SK-N-SH (cell line): ENCODE measurements at regions not wholly inside any gene's neighbourhood (a gene's known extent, or its start where the extent isn't known, plus 50 kb on each side); places are given as distances from the start of the nearest gene placed in this dataset.

Source experiments
- CTCF ChIA-PET: fragments of 300-600, 350-600 bp; formaldehyde crosslinking; extraction: SDS; loops from one replicate; lab custom pipeline; 2021; lab: Yijun Ruan, JAX
- POLR2A ChIA-PET: fragments of 350-600 bp; sonication (Branson Sonifier 250); formaldehyde crosslinking; extraction: SDS; loops from one replicate; lab custom pipeline; 2020; ENCODE audit warnings: antibody characterized with exemption, inconsistent platforms; lab: Yijun Ruan, JAX
- DNase-seq: peaks from one replicate; pipeline ENCODE4 v3.0.0; 2012
- H2AFZ ChIP-seq: fragments of 200-600 bp; sonication (generic); 2 replicates; pipeline ENCODE4 v1.8.1; 2016; ENCODE audit warnings: antibody characterized with exemption, mild to moderate bottlenecking, low read depth
- H3F3A ChIP-seq: fragments of 200-600 bp; sonication (generic); replicated peaks from 2 replicates; pipeline ENCODE3; 2016; ENCODE audit warnings: antibody characterized with exemption, mild to moderate bottlenecking; ENCODE audit not compliant: insufficient read depth
- H3K27ac ChIP-seq, 2 experiments: fragments of 200-500 bp in 1 of 2; fragments of 200-600 bp in 1 of 2; sonication (Bioruptor generic) in 1 of 2; sonication (generic), shearing (Covaris generic) in 1 of 2; 2 replicates each; pipeline versions ENCODE4 v1.5.1 to v1.6.1; 2014 to 2016; ENCODE audit warnings: low read depth in 2 of 2, inconsistent platforms in 1 of 2, low read length in 1 of 2, mild to moderate bottlenecking in 1 of 2, mixed read lengths in 1 of 2
- H3K27me3 ChIP-seq: fragments of 200-600 bp; sonication (generic), shearing (Covaris generic); 2 replicates; pipeline ENCODE4 v1.6.1; 2016; ENCODE audit warnings: mixed run types; ENCODE audit not compliant: insufficient read depth
- H3K36me3 ChIP-seq, 2 experiments: fragments of 200-500 bp in 1 of 2; fragments of 200-600 bp in 1 of 2; sonication (Bioruptor generic) in 1 of 2; sonication (generic) in 1 of 2; replicated peaks in 1 of 2; 2 replicates each; pipeline versions ENCODE3 to v1.5.1; 2014 to 2016; ENCODE audit warnings: low read length in 1 of 2, mild to moderate bottlenecking in 1 of 2; ENCODE audit not compliant: insufficient read depth in 2 of 2, control insufficient read depth in 1 of 2
- H3K4me1 ChIP-seq, 2 experiments: fragments of 200-500 bp in 1 of 2; fragments of 200-600 bp in 1 of 2; sonication (Bioruptor generic) in 1 of 2; sonication (generic), shearing (Covaris generic) in 1 of 2; 2 replicates each; pipeline versions ENCODE4 v1.5.1 to v1.6.1; 2014 to 2016; ENCODE audit warnings: low read depth in 1 of 2, low read length in 1 of 2, mixed run types in 1 of 2; ENCODE audit not compliant: insufficient read depth in 2 of 2, control insufficient read depth in 1 of 2
- H3K4me2 ChIP-seq: fragments of 200-600 bp; sonication (generic), shearing (Covaris generic); 2 replicates; pipeline ENCODE4 v1.6.1; 2017; ENCODE audit warnings: mixed run types
- H3K4me3 ChIP-seq, 2 experiments: fragments of 200-500 bp in 1 of 2; fragments of 200-600 bp in 1 of 2; sonication (Bioruptor generic) in 1 of 2; sonication (generic), shearing (Covaris generic) in 1 of 2; 2 replicates each; pipeline versions ENCODE4 v1.5.1 to v1.8.1; 2014 to 2016; ENCODE audit warnings: low read depth in 2 of 2, inconsistent platforms in 1 of 2, low read length in 1 of 2, mild to moderate bottlenecking in 1 of 2, mixed read lengths in 1 of 2, moderate library complexity in 1 of 2
- H3K79me2 ChIP-seq: fragments of 200-600 bp; sonication (generic); 2 replicates; pipeline ENCODE4 v1.8.1; 2017; ENCODE audit warnings: mild to moderate bottlenecking; ENCODE audit not compliant: insufficient read depth
- H3K9ac ChIP-seq: fragments of 200-600 bp; sonication (generic); 2 replicates; pipeline ENCODE4 v1.6.1; 2017; ENCODE audit warnings: mixed run types
- H3K9me2 ChIP-seq: fragments of 200-600 bp; sonication (generic); 2 replicates; pipeline ENCODE4 v1.6.1; 2017; ENCODE audit warnings: mixed run types
- H3K9me3 ChIP-seq: fragments of 200-600 bp; sonication (generic); 2 replicates; pipeline ENCODE4 v1.6.1; 2017; ENCODE audit warnings: mixed run types, mild to moderate bottlenecking, moderate library complexity
- H4K20me1 ChIP-seq: fragments of 200-600 bp; sonication (generic); 2 replicates; pipeline ENCODE4 v1.6.1; 2017; ENCODE audit warnings: mild to moderate bottlenecking, mixed run types; ENCODE audit not compliant: insufficient read depth
- ELF1 ChIP-seq: IDR thresholded peaks from 2 replicates; pipeline ENCODE4 v1.4.0; 2012
- EP300 ChIP-seq, 2 experiments: IDR thresholded peaks; 2 replicates each; pipeline versions ENCODE4 v1.4.0 to v1.6.1; 2012; ENCODE audit warnings: borderline replicate concordance in 1 of 2, low read depth in 1 of 2, low read length in 1 of 2
- EZH2phosphoT487 ChIP-seq: fragments of 200-600 bp; sonication (generic); IDR thresholded peaks from 2 replicates; pipeline ENCODE4 v1.6.1; 2017; ENCODE audit warnings: low read depth, mixed run types, mild to moderate bottlenecking, antibody characterized with exemption, moderate library complexity, borderline replicate concordance
- FOSL2 ChIP-seq: IDR thresholded peaks from 2 replicates; pipeline ENCODE4 v1.4.0; 2012; ENCODE audit warnings: low read depth, mild to moderate bottlenecking, moderate library complexity, borderline replicate concordance
- FOXM1 ChIP-seq: IDR thresholded peaks from 2 replicates; pipeline ENCODE4 v1.4.0; 2012; ENCODE audit warnings: low read depth, mild to moderate bottlenecking
- NFIC ChIP-seq: IDR thresholded peaks from 2 replicates; pipeline ENCODE4 v1.4.0; 2012; ENCODE audit warnings: borderline replicate concordance
- RCOR1 ChIP-seq: fragments of 150-350 bp; IDR thresholded peaks from 2 replicates; pipeline ENCODE4 v1.6.1; 2017; ENCODE audit warnings: antibody characterized with exemption, low read length
- RXRA ChIP-seq: IDR thresholded peaks from 2 replicates; pipeline ENCODE4 v1.4.0; 2012; ENCODE audit warnings: low read depth, mild to moderate bottlenecking, borderline replicate concordance
- TF ChIP-seq, protein P1 (sequence below): IDR thresholded peaks from 2 replicates; pipeline ENCODE4 v1.6.1; 2012; ENCODE audit warnings: mild to moderate bottlenecking, low read depth, low read length, moderate library complexity
- TF ChIP-seq, protein P2 (sequence below): fragments of 200-600 bp; sonication (generic); IDR thresholded peaks from 2 replicates; pipeline ENCODE4 v1.6.1; 2017; ENCODE audit warnings: antibody characterized with exemption, mild to moderate bottlenecking, moderate library complexity
- TF ChIP-seq, protein P3 (sequence below): IDR thresholded peaks from 2 replicates; pipeline ENCODE4; 2012
- TF ChIP-seq, protein P4 (sequence below): IDR thresholded peaks from 2 replicates; pipeline ENCODE4 v1.4.0; 2012; ENCODE audit warnings: low read depth

DNA sequence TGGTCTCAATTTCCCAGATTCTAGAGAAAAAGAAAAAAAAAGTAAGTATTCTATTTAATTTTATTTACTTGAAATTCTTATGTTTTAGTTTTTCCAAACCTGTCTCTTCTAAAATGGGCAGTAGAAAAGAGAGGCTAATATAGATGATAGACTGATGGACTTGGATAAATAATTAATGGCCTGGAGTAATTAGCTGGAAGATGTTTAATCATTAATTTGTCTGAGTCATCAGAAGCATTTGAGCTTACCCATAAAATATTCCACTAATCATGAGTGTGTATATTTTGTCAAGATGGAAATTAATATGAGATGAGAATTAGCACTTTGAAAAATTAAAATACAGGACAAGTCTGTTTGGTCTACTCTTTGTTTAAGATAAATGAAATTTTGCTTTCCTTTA lies 212.1 kb upstream of the MIR17HG start:
- POLR2A ChIA-PET: no interaction called here
- H3K9me2 ChIP-seq: no peaks in the 10 kb centered on the region
- H3K9me3 ChIP-seq: no peaks in the 10 kb centered on the region
- CTCF ChIA-PET: interaction anchor here (1.0 to 6.4 kb wide), 8 partner anchors 11 to 112 kb away, joined by 3 to 79 read pairs (median 4); no protein-coding TSS in a partner anchor
- no peaks in the 10 kb centered on the region for H4K20me1 ChIP-seq
- no peak overlapping the region for H3K9ac ChIP-seq
- no peaks in the 10 kb centered on the region for H3F3A ChIP-seq
- H3K4me2 ChIP-seq: no peak overlapping the region
- H3K27ac ChIP-seq: no peak overlapping the region
- DNase-seq: no peak
- no peak overlapping the region for H2AFZ ChIP-seq
- H3K4me3 ChIP-seq: no peak overlapping the region
- peaks cover 0 to 2% of the 10 kb centered on the region in 2 experiments; a peak in 2 of 4 replicates for H3K4me1 ChIP-seq
- no peaks in the 10 kb centered on the region for H3K36me3 ChIP-seq
- TF ChIP-seq FOSL2 (no peak), RCOR1 (no peak), NFIC (no peak), ELF1 (no peak), RXRA (no peak), EZH2phosphoT487 (no peak), FOXM1 (no peak), EP300 (IDR thresholded peaks at IDR 0.05; ENCODE audit: borderline replicate concordance in 1 of 2, low read depth in 1 of 2, low read length in 1 of 2) (no peak)
- TF ChIP-seq, protein P1, sequence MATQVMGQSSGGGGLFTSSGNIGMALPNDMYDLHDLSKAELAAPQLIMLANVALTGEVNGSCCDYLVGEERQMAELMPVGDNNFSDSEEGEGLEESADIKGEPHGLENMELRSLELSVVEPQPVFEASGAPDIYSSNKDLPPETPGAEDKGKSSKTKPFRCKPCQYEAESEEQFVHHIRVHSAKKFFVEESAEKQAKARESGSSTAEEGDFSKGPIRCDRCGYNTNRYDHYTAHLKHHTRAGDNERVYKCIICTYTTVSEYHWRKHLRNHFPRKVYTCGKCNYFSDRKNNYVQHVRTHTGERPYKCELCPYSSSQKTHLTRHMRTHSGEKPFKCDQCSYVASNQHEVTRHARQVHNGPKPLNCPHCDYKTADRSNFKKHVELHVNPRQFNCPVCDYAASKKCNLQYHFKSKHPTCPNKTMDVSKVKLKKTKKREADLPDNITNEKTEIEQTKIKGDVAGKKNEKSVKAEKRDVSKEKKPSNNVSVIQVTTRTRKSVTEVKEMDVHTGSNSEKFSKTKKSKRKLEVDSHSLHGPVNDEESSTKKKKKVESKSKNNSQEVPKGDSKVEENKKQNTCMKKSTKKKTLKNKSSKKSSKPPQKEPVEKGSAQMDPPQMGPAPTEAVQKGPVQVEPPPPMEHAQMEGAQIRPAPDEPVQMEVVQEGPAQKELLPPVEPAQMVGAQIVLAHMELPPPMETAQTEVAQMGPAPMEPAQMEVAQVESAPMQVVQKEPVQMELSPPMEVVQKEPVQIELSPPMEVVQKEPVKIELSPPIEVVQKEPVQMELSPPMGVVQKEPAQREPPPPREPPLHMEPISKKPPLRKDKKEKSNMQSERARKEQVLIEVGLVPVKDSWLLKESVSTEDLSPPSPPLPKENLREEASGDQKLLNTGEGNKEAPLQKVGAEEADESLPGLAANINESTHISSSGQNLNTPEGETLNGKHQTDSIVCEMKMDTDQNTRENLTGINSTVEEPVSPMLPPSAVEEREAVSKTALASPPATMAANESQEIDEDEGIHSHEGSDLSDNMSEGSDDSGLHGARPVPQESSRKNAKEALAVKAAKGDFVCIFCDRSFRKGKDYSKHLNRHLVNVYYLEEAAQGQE: no peak
- TF ChIP-seq, protein P2, sequence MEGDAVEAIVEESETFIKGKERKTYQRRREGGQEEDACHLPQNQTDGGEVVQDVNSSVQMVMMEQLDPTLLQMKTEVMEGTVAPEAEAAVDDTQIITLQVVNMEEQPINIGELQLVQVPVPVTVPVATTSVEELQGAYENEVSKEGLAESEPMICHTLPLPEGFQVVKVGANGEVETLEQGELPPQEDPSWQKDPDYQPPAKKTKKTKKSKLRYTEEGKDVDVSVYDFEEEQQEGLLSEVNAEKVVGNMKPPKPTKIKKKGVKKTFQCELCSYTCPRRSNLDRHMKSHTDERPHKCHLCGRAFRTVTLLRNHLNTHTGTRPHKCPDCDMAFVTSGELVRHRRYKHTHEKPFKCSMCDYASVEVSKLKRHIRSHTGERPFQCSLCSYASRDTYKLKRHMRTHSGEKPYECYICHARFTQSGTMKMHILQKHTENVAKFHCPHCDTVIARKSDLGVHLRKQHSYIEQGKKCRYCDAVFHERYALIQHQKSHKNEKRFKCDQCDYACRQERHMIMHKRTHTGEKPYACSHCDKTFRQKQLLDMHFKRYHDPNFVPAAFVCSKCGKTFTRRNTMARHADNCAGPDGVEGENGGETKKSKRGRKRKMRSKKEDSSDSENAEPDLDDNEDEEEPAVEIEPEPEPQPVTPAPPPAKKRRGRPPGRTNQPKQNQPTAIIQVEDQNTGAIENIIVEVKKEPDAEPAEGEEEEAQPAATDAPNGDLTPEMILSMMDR: no peak
- TF ChIP-seq, protein P3, sequence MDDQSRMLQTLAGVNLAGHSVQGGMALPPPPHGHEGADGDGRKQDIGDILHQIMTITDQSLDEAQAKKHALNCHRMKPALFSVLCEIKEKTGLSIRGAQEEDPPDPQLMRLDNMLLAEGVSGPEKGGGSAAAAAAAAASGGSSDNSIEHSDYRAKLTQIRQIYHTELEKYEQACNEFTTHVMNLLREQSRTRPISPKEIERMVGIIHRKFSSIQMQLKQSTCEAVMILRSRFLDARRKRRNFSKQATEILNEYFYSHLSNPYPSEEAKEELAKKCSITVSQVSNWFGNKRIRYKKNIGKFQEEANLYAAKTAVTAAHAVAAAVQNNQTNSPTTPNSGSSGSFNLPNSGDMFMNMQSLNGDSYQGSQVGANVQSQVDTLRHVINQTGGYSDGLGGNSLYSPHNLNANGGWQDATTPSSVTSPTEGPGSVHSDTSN: no peak
- TF ChIP-seq, protein P4, sequence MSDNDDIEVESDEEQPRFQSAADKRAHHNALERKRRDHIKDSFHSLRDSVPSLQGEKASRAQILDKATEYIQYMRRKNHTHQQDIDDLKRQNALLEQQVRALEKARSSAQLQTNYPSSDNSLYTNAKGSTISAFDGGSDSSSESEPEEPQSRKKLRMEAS: no peak
- H3K79me2 ChIP-seq: no peaks in the 10 kb centered on the region
- H3K27me3 ChIP-seq: no peaks in the 10 kb centered on the region
